HFFc6 (cell line): ENCODE measurements at regions not wholly inside any gene's neighbourhood (a gene's known extent, or its start where the extent isn't known, plus 50 kb on each side); places are given as distances from the start of the nearest gene placed in this dataset.

Experiments used
- DNase-seq: peaks from one replicate; pipeline ENCODE4 v3.0.0-alpha.2; 2018
- H3K27ac Mint-ChIP-seq: 2 replicates; pipeline ENCODE4 v1.8.0; 2020; ENCODE audit warnings: mild to moderate bottlenecking, mixed read lengths
- H3K27me3 Mint-ChIP-seq: 2 replicates; pipeline ENCODE4 v1.8.0; 2021; ENCODE audit warnings: mild to moderate bottlenecking, moderate library complexity, mixed read lengths; ENCODE audit not compliant: insufficient read depth
- H3K36me3 Mint-ChIP-seq: 2 replicates; pipeline ENCODE4 v1.8.0; 2021; ENCODE audit warnings: low read depth, mixed read lengths
- H3K4me1 Mint-ChIP-seq: 2 replicates; pipeline ENCODE4 v1.8.0; 2020; ENCODE audit warnings: low read depth, mixed read lengths
- H3K4me3 Mint-ChIP-seq: 2 replicates; pipeline ENCODE4 v1.8.0; 2020; ENCODE audit warnings: mild to moderate bottlenecking, moderate library complexity, mixed read lengths
- H3K9me3 Mint-ChIP-seq: 2 replicates; pipeline ENCODE4 v1.8.0; 2020; ENCODE audit warnings: mild to moderate bottlenecking, mixed read lengths
- TF ChIP-seq, protein P1 (sequence below): fragments of 200-600 bp; sonication (generic); IDR thresholded peaks from 2 replicates; pipeline ENCODE4 v1.5.0; 2021; ENCODE audit warnings: antibody characterized with exemption, mild to moderate bottlenecking

DNA sequence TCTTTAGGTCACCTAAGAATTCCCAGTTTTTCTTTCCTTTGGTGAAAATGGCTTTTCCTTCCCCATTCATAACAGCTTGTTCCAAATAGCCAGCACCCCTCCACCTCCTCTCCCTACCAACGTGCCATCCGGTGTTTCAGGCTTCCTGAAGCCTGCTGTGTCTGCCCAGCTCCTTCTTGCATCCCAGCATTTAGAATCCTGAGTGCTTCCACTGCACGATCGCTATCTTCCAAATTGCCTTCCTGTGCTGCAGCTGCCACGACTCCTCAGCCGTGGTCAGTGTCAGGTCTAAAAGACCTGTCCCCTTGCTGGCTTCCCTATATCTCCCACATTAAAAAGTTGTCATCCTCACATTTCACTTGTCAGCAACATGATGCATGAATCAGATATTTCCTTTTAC, 550.3 kb upstream of the JARID2 start:
- H3K4me1 Mint-ChIP-seq: peaks cover 6% of the 10 kb centered on the region; the same call in 1 of the 2 replicates
- no peaks in the 10 kb centered on the region for H3K27me3 Mint-ChIP-seq
- no peak for DNase-seq
- TF ChIP-seq, protein P1, sequence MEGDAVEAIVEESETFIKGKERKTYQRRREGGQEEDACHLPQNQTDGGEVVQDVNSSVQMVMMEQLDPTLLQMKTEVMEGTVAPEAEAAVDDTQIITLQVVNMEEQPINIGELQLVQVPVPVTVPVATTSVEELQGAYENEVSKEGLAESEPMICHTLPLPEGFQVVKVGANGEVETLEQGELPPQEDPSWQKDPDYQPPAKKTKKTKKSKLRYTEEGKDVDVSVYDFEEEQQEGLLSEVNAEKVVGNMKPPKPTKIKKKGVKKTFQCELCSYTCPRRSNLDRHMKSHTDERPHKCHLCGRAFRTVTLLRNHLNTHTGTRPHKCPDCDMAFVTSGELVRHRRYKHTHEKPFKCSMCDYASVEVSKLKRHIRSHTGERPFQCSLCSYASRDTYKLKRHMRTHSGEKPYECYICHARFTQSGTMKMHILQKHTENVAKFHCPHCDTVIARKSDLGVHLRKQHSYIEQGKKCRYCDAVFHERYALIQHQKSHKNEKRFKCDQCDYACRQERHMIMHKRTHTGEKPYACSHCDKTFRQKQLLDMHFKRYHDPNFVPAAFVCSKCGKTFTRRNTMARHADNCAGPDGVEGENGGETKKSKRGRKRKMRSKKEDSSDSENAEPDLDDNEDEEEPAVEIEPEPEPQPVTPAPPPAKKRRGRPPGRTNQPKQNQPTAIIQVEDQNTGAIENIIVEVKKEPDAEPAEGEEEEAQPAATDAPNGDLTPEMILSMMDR: no peak
- H3K36me3 Mint-ChIP-seq: no peaks in the 10 kb centered on the region
- H3K4me3 Mint-ChIP-seq: no peak overlapping the region
- no peak overlapping the region for H3K27ac Mint-ChIP-seq
- H3K9me3 Mint-ChIP-seq: no peaks in the 10 kb centered on the region

DNA sequence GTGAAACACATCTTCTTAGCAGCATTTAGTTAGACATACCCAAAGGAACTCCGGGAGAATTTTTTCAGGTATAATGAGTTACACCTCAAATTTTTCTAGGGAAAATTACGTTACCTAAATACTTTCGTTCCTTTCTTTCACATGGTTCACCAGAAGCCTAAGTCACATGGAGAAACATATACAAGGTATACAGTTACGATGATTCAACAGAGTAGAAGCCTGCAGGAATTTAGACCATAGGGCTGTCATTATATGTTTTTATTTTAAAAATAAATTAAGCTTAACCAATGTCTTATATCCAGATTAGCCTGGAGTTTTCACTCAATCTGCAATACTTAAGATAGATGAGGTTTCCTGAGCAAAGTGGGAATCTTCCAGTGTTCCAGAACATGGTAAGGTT, 549.5 kb upstream of the JARID2 start:
- DNase-seq: no peak
- Mint-ChIP-seq H3K4me1 (peaks cover 6% of the 10 kb centered on the region; the same call in 1 of the 2 replicates), H3K27ac (no peak overlapping the region), H3K36me3 (no peaks in the 10 kb centered on the region), H3K4me3 (no peak overlapping the region), H3K9me3 (no peaks in the 10 kb centered on the region), H3K27me3 (no peaks in the 10 kb centered on the region)
- TF ChIP-seq, protein P1: no peak

DNA sequence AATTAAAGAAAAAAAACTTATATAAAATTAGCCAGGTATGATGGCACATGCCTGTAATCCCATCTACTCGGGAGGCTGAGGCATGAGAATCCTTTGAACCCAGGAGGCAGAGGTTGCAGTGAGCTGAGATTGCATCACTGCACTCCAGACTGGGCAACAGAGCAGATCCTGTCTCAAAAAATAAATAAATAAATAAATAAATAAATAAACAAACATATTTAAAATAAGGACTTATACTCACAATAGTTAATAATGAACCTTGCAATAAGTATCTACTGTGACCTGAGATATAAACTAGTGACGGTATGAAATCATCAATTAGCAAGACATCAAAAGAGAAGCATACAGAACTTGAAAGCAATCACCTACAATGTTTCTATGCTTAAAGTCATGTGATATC, 548.4 kb upstream of the JARID2 start:
- DNase-seq: no peak
- no peaks in the 10 kb centered on the region for H3K9me3 Mint-ChIP-seq
- H3K36me3 Mint-ChIP-seq: no peaks in the 10 kb centered on the region
- H3K4me3 Mint-ChIP-seq: no peak overlapping the region
- TF ChIP-seq, protein P1: no peak
- no peaks in the 10 kb centered on the region for H3K27me3 Mint-ChIP-seq
- H3K27ac Mint-ChIP-seq: no peak overlapping the region
- peaks cover 6% of the 10 kb centered on the region; the same call in 1 of the 2 replicates for H3K4me1 Mint-ChIP-seq

DNA sequence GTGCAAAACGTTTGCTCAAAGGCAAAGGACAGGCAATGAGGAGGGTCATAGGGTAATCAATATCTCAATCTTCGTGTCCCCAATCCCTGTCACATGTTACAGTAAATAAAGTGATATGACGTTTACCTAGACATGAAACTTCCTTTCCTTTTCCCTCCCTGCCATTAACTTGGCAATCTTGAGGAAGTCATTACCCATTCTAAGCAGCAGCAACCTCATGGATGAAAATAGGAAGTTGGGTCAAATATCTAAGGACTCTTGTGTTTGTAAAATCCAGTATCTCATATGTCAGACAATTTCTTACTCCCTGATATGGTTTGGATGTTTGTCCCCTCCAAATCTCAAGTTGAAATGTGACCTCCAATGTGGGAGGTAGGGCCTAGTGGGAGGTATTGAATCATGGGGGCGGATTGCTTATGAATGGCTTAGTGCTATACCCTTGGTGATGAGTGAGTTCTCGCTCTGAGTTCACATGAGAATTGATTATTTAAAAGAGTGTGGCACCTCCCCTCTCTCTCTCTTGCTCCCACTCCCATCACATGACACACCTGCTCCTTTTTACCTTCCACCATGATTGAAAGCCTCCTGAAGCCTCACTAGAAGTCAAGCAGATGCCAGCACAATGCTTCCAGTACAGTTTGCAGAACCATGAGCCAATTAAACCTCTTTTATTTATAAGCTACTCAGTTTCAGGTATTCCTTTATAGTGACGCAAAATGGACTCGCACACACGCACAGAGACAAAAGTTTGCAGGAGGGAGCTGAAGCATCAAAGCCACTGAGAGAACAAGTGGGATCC, 545.9 kb upstream of the JARID2 start:
- TF ChIP-seq, protein P1: no peak
- no peak overlapping the region for H3K4me3 Mint-ChIP-seq
- no peak for DNase-seq
- no peak overlapping the region for H3K27ac Mint-ChIP-seq
- H3K36me3 Mint-ChIP-seq: no peaks in the 10 kb centered on the region
- peaks cover 4% of the 10 kb centered on the region for H3K4me1 Mint-ChIP-seq
- no peaks in the 10 kb centered on the region for H3K9me3 Mint-ChIP-seq
- no peaks in the 10 kb centered on the region for H3K27me3 Mint-ChIP-seq

DNA sequence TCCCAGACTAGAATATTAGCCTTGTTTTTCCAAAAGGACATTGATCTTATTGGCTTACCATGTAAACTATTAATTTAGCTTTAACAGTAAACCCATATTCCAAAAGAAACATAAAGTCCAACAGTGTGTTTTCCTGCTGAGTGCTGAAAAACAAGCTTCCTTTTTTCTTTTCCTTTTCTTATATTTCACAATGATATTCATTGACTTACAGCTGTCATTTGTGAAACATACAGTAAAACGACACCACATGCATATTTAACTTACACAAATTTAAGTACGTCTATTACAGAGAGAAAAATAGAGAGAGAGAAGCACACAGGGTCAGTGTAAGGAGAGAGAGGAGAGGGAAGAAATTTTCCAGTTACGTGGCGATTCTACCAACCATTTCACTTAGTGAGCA, 543.9 kb upstream of the JARID2 start:
- TF ChIP-seq, protein P1: no peak
- Mint-ChIP-seq H3K27ac (no peak overlapping the region), H3K27me3 (no peaks in the 10 kb centered on the region), H3K9me3 (no peaks in the 10 kb centered on the region), H3K36me3 (no peaks in the 10 kb centered on the region), H3K4me1 (peaks cover 24% of the 10 kb centered on the region), H3K4me3 (no peak overlapping the region)
- DNase-seq: no peak
